CD14-positive monocyte (primary cell): ENCODE measurements at regions not wholly inside any gene's neighbourhood (a gene's known extent, or its start where the extent isn't known, plus 50 kb on each side); places are given as distances from the start of the nearest gene placed in this dataset.
A peak's percentile ranks its signal among the peaks of the same experiment; 100 is the strongest.

Experiments used
- DNase-seq, 3 donors: peaks; one replicate each; pipeline ENCODE4 v3.0.0-alpha.2; 2011 to 2022
- H2AFZ ChIP-seq: 2 replicates; pipeline ENCODE4 v1.6.0; 2012; ENCODE audit warnings: mild to moderate bottlenecking, low read depth, low read length, inconsistent platforms; ENCODE audit not compliant: insufficient read depth, poor library complexity, severe bottlenecking
- H3K27ac ChIP-seq, 2 donors: 1 replicate in 1 of 2; 2 replicates in 1 of 2; pipeline ENCODE4 v1.5.1; 2012 to 2013; ENCODE audit warnings: low read length in 2 of 2, control low read depth in 1 of 2, inconsistent platforms in 1 of 2, low read depth in 1 of 2, mild to moderate bottlenecking in 1 of 2
- H3K27me3 ChIP-seq, 2 donors: one replicate each; pipeline versions ENCODE4 v1.6.0 to v1.6.1; 2011 to 2013; ENCODE audit warnings: low read length in 2 of 2; ENCODE audit not compliant: control insufficient read depth in 2 of 2, insufficient read depth in 2 of 2
- H3K36me3 ChIP-seq, 2 donors: replicated peaks in 1 of 2; 1 replicate in 1 of 2; 2 replicates in 1 of 2; pipeline versions ENCODE4 v1.5.1 to v1.6.1; 2012 to 2013; ENCODE audit warnings: low read length in 2 of 2, control low read depth in 1 of 2, inconsistent platforms in 1 of 2, mild to moderate bottlenecking in 1 of 2; ENCODE audit not compliant: insufficient read depth in 2 of 2, control insufficient read depth in 1 of 2
- H3K4me1 ChIP-seq, 2 donors: 1 replicate in 1 of 2; 2 replicates in 1 of 2; pipeline versions ENCODE4 v1.5.1 to v1.6.1; 2012 to 2013; ENCODE audit warnings: low read length in 2 of 2, control low read depth in 1 of 2, inconsistent platforms in 1 of 2, mild to moderate bottlenecking in 1 of 2, moderate library complexity in 1 of 2; ENCODE audit not compliant: insufficient read depth in 2 of 2, control insufficient read depth in 1 of 2
- H3K4me2 ChIP-seq: replicated peaks from 2 replicates; pipeline ENCODE3; 2012; ENCODE audit warnings: low read length, moderate library complexity, mild to moderate bottlenecking; ENCODE audit not compliant: poor library complexity, severe bottlenecking; ENCODE audit errors: extremely low read depth
- H3K4me3 ChIP-seq, 3 experiments: fragments of 200-600 bp in 1 of 3; sonication (generic) in 1 of 3; replicated peaks in 1 of 3; 1 replicate in 2 of 3; 2 replicates in 1 of 3; pipeline ENCODE4 v1.5.1; 2011 to 2013; ENCODE audit warnings: low read length in 3 of 3, mild to moderate bottlenecking in 3 of 3, control low read depth in 2 of 3, low read depth in 2 of 3, inconsistent platforms in 1 of 3, moderate library complexity in 1 of 3
- H3K79me2 ChIP-seq: 2 replicates; pipeline ENCODE4 v1.6.0; 2012; ENCODE audit warnings: mild to moderate bottlenecking, control low read depth, inconsistent platforms, low read length, moderate library complexity; ENCODE audit not compliant: insufficient read depth
- H3K9ac ChIP-seq: 2 replicates; pipeline ENCODE4 v1.6.0; 2017; ENCODE audit warnings: low read length, mild to moderate bottlenecking; ENCODE audit not compliant: insufficient read depth, poor library complexity, severe bottlenecking
- H3K9me3 ChIP-seq, 2 donors: replicated peaks in 1 of 2; 1 replicate in 1 of 2; 2 replicates in 1 of 2; pipeline versions ENCODE4 v1.5.1 to v1.6.1; 2012 to 2013; ENCODE audit warnings: low read length in 2 of 2, control low read depth in 1 of 2; ENCODE audit not compliant: control insufficient read depth in 1 of 2, insufficient read depth in 1 of 2
- H4K20me1 ChIP-seq: 2 replicates; pipeline ENCODE4 v1.6.0; 2012; ENCODE audit warnings: mild to moderate bottlenecking, low read length, control low read depth, moderate library complexity; ENCODE audit not compliant: insufficient read depth
- H3K27ac Mint-ChIP-seq, 7 donors: one replicate each; pipeline ENCODE4 v1.8.0; 2020; ENCODE audit warnings: mild to moderate bottlenecking in 7 of 7, mixed read lengths in 7 of 7, moderate library complexity in 6 of 7, inconsistent platforms in 2 of 7
- H3K27me3 Mint-ChIP-seq, 3 donors: one replicate each; pipeline ENCODE4 v1.8.0; 2021 to 2022; ENCODE audit warnings: low read depth in 3 of 3, mild to moderate bottlenecking in 3 of 3, mixed read lengths in 3 of 3, moderate library complexity in 3 of 3, inconsistent platforms in 1 of 3
- H3K36me3 Mint-ChIP-seq, 2 donors: one replicate each; pipeline ENCODE4 v1.8.0; 2020; ENCODE audit warnings: mixed read lengths in 2 of 2, inconsistent platforms in 1 of 2, mild to moderate bottlenecking in 1 of 2
- H3K4me1 Mint-ChIP-seq: one replicate; pipeline ENCODE4 v1.8.0; 2020; ENCODE audit warnings: mild to moderate bottlenecking, mixed read lengths
- H3K4me3 Mint-ChIP-seq, 2 donors: one replicate each; pipeline ENCODE4 v1.8.0; 2020; ENCODE audit warnings: mild to moderate bottlenecking in 2 of 2, mixed read lengths in 2 of 2, moderate library complexity in 1 of 2
- H3K9me3 Mint-ChIP-seq, 7 donors: one replicate each; pipeline ENCODE4 v1.8.0; 2020 to 2022; ENCODE audit warnings: mixed read lengths in 7 of 7, mild to moderate bottlenecking in 6 of 7, moderate library complexity in 6 of 7, inconsistent platforms in 2 of 7
- WGBS: methylation state at CpG from one replicate; pipeline ENCODE4 v1.1.5; 2013; ENCODE audit warnings: missing lambda C conversion rate; ENCODE audit not compliant: insufficient coverage; 5-methylcytosine and 5-hydroxymethylcytosine counted together
- intact Hi-C, 2 donors: fragments of 100-400 bp; cut with micrococcal nuclease; formaldehyde crosslinking; loops; one replicate each; pipeline versions ENCODE4 v1.15.0 to v1.15.1; 2023
- TF ChIP-seq, protein P1 (sequence below): fragments of 200-600 bp; IDR thresholded peaks from one replicate; pipeline ENCODE4 v1.8.0; 2022; ENCODE audit warnings: antibody characterized with exemption, mild to moderate bottlenecking

GRCh38 chrX:116009346-116009745 is 161.2 kb upstream of the AGTR2 start:
- WGBS = no CpG with 5 or more reads among the region's 1 CpG
- Histone ChIP-seq H3K9ac (no peak overlapping the region), H2AFZ (no peak overlapping the region), H3K9me3 (peaks cover 0 to 6% of the 10 kb centered on the region in 2 donors), H3K36me3 (no peaks in the 10 kb centered on the region), H3K27me3 (peaks cover 0 to 2% of the 10 kb centered on the region in 2 donors), H3K4me2 (no peak overlapping the region), H3K4me3 (no peak overlapping the region), H3K27ac (no peak overlapping the region), H3K79me2 (no peaks in the 10 kb centered on the region), H4K20me1 (no peaks in the 10 kb centered on the region), H3K4me1 (peaks cover 0 to 5% of the 10 kb centered on the region in 2 donors)
- no peak for DNase-seq
- H3K9me3 Mint-ChIP-seq = peaks cover 4 to 16% (median 8%) of the 10 kb centered on the region in 7 donors
- H3K27ac Mint-ChIP-seq = no peak overlapping the region
- intact Hi-C loops = no loop called here
- peaks cover 0 to 21% (median 3%) of the 10 kb centered on the region in 3 donors for H3K27me3 Mint-ChIP-seq
- H3K4me1 Mint-ChIP-seq = peaks cover 17% of the 10 kb centered on the region
- no peak overlapping the region for H3K4me3 Mint-ChIP-seq
- TF ChIP-seq, protein P1, sequence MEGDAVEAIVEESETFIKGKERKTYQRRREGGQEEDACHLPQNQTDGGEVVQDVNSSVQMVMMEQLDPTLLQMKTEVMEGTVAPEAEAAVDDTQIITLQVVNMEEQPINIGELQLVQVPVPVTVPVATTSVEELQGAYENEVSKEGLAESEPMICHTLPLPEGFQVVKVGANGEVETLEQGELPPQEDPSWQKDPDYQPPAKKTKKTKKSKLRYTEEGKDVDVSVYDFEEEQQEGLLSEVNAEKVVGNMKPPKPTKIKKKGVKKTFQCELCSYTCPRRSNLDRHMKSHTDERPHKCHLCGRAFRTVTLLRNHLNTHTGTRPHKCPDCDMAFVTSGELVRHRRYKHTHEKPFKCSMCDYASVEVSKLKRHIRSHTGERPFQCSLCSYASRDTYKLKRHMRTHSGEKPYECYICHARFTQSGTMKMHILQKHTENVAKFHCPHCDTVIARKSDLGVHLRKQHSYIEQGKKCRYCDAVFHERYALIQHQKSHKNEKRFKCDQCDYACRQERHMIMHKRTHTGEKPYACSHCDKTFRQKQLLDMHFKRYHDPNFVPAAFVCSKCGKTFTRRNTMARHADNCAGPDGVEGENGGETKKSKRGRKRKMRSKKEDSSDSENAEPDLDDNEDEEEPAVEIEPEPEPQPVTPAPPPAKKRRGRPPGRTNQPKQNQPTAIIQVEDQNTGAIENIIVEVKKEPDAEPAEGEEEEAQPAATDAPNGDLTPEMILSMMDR = no peak
- no peaks in the 10 kb centered on the region for H3K36me3 Mint-ChIP-seq

GRCh38 chrX:116009861-116010710 is 160.5 kb upstream of the AGTR2 start:
- Mint-ChIP-seq H3K27me3 (peaks cover 0 to 26% (median 3%) of the 10 kb centered on the region in 3 donors), H3K36me3 (no peaks in the 10 kb centered on the region), H3K27ac (no peak overlapping the region), H3K4me3 (peak overlapping the region; percentile 37 to 67), H3K4me1 (peaks cover 17% of the 10 kb centered on the region), H3K9me3 (peaks cover 4 to 16% (median 8%) of the 10 kb centered on the region in 7 donors)
- intact Hi-C loops = no loop called here
- Histone ChIP-seq H3K9ac (no peak overlapping the region), H3K9me3 (peaks cover 0 to 6% of the 10 kb centered on the region in 2 donors), H3K4me3 (peak overlapping the region in 1 of 3 experiments; percentile 2), H3K36me3 (no peaks in the 10 kb centered on the region), H3K27me3 (peaks cover 0 to 2% of the 10 kb centered on the region in 2 donors), H4K20me1 (no peaks in the 10 kb centered on the region), H2AFZ (no peak overlapping the region), H3K27ac (no peak overlapping the region), H3K4me2 (peak overlapping the region; percentile 28), H3K4me1 (peaks cover 0 to 5% of the 10 kb centered on the region in 2 donors), H3K79me2 (no peaks in the 10 kb centered on the region)
- 0% methylated on average over 2 of the region's 8 CpGs for WGBS
- TF ChIP-seq, protein P1 = no peak
- DNase-seq = peak in 1 of 3 donors; percentile 2
